Dedifferentiated amniotic fluid mesenchymal stem cell (primary cell): ENCODE measurements at regions not wholly inside any gene's neighbourhood (a gene's known extent, or its start where the extent isn't known, plus 50 kb on each side); places are given as distances from the start of the nearest gene placed in this dataset.
"Not testable (repeated sequence)": the region's sequence is repeated elsewhere in the genome, so short reads cannot be mapped to it uniquely, and the experiment has no call there.

Experiments
- DNase-seq: peaks from one replicate; pipeline ENCODE4 v3.0.0-alpha.2; 2016; ENCODE audit errors: extremely low spot score

GRCh38 chr4:117691572-117692351, 342.5 kb upstream of the NDST3 start:
- DNase-seq = no peak

GRCh38 chr4:117692538-117692937, 341.7 kb upstream of the NDST3 start:
- no peak for DNase-seq

GRCh38 chr4:117699595-117699994, 334.7 kb upstream of the NDST3 start:
- no peak for DNase-seq

GRCh38 chr4:117700111-117700892, 334.0 kb upstream of the NDST3 start:
- DNase-seq = no peak

- no peak for DNase-seq
These were observed 331.9 kb upstream of the NDST3 start for GRCh38 chr4:117702353-117702752.

GRCh38 chr4:117704721-117705120, 329.6 kb upstream of the NDST3 start:
- DNase-seq = no peak

- DNase-seq = no peak
These were observed 293.6 kb upstream of the NDST3 start for GRCh38 chr4:117740736-117741135.

GRCh38 chr4:117745379-117745778, 288.9 kb upstream of the NDST3 start:
- not testable (repeated sequence) for DNase-seq

GRCh38 chr4:117755438-117755837, 278.8 kb upstream of the NDST3 start:
- DNase-seq = no peak

- DNase-seq = no peak
These were observed 265.7 kb upstream of the NDST3 start for GRCh38 chr4:117768610-117769009.

GRCh38 chr4:117770269-117771102, 263.8 kb upstream of the NDST3 start:
- DNase-seq = no peak

GRCh38 chr4:117771647-117772337, 262.5 kb upstream of the NDST3 start:
- DNase-seq = no peak

- no peak for DNase-seq
These were observed 261.0 kb upstream of the NDST3 start for GRCh38 chr4:117773064-117773936.

- no peak for DNase-seq
These were observed 256.6 kb upstream of the NDST3 start for GRCh38 chr4:117777721-117778120.

- DNase-seq = no peak
These were observed 250.6 kb upstream of the NDST3 start for GRCh38 chr4:117783716-117784115.

- DNase-seq = no peak
These were observed 250.0 kb upstream of the NDST3 start for GRCh38 chr4:117784266-117784665.

- no peak for DNase-seq
These were observed 247.7 kb upstream of the NDST3 start for GRCh38 chr4:117786566-117786965.

- no peak for DNase-seq
These were observed 240.3 kb upstream of the NDST3 start for GRCh38 chr4:117793845-117794480.

- no peak for DNase-seq
These were observed 237.6 kb upstream of the NDST3 start for GRCh38 chr4:117796677-117797076.

- no peak for DNase-seq
These were observed 233.7 kb upstream of the NDST3 start for GRCh38 chr4:117800636-117801035.
